ENCODE measurements at regions not wholly inside any gene's neighbourhood (a gene's known extent, or its start where the extent isn't known, plus 50 kb on each side); places are given as distances from the start of the nearest gene placed in this dataset.

DNA sequence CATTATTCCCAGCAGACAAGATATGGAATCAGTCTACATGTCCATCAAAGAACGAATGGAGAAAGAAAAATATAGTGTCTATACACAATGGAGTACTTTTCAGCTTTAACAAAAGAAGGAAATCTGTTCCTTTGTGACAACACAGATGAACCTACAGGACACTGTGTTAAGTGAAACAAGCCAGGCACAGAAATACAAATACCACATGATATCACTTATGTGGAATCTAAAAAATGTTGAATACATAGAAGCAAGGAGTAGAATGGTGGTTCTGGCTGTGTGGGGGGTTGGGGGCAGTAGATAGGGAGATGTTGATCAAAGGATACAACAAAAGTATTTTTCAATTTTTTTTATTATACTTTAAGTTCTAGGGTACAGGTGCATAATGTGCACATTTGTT lies 347.7 kb upstream of the MAP2 start:
- TF ChIP-seq, protein P1, sequence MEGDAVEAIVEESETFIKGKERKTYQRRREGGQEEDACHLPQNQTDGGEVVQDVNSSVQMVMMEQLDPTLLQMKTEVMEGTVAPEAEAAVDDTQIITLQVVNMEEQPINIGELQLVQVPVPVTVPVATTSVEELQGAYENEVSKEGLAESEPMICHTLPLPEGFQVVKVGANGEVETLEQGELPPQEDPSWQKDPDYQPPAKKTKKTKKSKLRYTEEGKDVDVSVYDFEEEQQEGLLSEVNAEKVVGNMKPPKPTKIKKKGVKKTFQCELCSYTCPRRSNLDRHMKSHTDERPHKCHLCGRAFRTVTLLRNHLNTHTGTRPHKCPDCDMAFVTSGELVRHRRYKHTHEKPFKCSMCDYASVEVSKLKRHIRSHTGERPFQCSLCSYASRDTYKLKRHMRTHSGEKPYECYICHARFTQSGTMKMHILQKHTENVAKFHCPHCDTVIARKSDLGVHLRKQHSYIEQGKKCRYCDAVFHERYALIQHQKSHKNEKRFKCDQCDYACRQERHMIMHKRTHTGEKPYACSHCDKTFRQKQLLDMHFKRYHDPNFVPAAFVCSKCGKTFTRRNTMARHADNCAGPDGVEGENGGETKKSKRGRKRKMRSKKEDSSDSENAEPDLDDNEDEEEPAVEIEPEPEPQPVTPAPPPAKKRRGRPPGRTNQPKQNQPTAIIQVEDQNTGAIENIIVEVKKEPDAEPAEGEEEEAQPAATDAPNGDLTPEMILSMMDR (IDR thresholded peaks at IDR 0.05; ENCODE audit: low read depth, low read length, missing input control), result no peak
- TF ChIP-seq, protein P2, sequence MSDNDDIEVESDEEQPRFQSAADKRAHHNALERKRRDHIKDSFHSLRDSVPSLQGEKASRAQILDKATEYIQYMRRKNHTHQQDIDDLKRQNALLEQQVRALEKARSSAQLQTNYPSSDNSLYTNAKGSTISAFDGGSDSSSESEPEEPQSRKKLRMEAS (IDR thresholded peaks at IDR 0.05), result no peak
- TF ChIP-seq, protein P3, sequence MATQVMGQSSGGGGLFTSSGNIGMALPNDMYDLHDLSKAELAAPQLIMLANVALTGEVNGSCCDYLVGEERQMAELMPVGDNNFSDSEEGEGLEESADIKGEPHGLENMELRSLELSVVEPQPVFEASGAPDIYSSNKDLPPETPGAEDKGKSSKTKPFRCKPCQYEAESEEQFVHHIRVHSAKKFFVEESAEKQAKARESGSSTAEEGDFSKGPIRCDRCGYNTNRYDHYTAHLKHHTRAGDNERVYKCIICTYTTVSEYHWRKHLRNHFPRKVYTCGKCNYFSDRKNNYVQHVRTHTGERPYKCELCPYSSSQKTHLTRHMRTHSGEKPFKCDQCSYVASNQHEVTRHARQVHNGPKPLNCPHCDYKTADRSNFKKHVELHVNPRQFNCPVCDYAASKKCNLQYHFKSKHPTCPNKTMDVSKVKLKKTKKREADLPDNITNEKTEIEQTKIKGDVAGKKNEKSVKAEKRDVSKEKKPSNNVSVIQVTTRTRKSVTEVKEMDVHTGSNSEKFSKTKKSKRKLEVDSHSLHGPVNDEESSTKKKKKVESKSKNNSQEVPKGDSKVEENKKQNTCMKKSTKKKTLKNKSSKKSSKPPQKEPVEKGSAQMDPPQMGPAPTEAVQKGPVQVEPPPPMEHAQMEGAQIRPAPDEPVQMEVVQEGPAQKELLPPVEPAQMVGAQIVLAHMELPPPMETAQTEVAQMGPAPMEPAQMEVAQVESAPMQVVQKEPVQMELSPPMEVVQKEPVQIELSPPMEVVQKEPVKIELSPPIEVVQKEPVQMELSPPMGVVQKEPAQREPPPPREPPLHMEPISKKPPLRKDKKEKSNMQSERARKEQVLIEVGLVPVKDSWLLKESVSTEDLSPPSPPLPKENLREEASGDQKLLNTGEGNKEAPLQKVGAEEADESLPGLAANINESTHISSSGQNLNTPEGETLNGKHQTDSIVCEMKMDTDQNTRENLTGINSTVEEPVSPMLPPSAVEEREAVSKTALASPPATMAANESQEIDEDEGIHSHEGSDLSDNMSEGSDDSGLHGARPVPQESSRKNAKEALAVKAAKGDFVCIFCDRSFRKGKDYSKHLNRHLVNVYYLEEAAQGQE (IDR thresholded peaks at IDR 0.05), result no peak
- TF ChIP-seq SP1 (IDR thresholded peaks at IDR 0.05) (no peak), YY1 (IDR thresholded peaks at IDR 0.05) (no peak), JUND (IDR thresholded peaks at IDR 0.05) (no peak), GABPA (IDR thresholded peaks at IDR 0.05 in 1 of 2, conservative IDR thresholded peaks at IDR 0.05 in 1 of 2) (no peak), TAF1 (conservative IDR thresholded peaks at IDR 0.05) (no peak)
